Prostate gland (tissue), 2 donors: ENCODE measurements at regions not wholly inside any gene's neighbourhood (a gene's known extent, or its start where the extent isn't known, plus 50 kb on each side); places are given as distances from the start of the nearest gene placed in this dataset.

ENCODE experiments used
- DNase-seq: peaks from one replicate; pipeline ENCODE4 v3.0.0-alpha.2; 2019; ENCODE audit warnings: low spot score
- H3K27ac ChIP-seq, 2 donors: fragments of 200-600 bp; sonication (generic); 2 replicates each; pipeline ENCODE4 v1.5.1; 2017 to 2019
- H3K27me3 ChIP-seq: fragments of 200-600 bp; sonication (generic); replicated peaks from 2 replicates; pipeline ENCODE4 v1.5.1; 2019; ENCODE audit not compliant: insufficient read depth
- H3K36me3 ChIP-seq, 2 donors: fragments of 200-600 bp; sonication (generic); 1 replicate in 1 of 2; 2 replicates in 1 of 2; pipeline versions ENCODE4 v1.5.1 to v1.8.1; 2017 to 2019
- H3K4me1 ChIP-seq: fragments of 200-600 bp; sonication (generic); replicated peaks from 2 replicates; pipeline ENCODE4 v1.5.1; 2019
- H3K4me3 ChIP-seq, 2 donors: fragments of 200-600 bp; sonication (generic); 2 replicates each; pipeline ENCODE4 v1.5.1; 2017 to 2019
- H3K9me3 ChIP-seq: fragments of 200-600 bp; sonication (generic); 2 replicates; pipeline ENCODE4 v1.5.1; 2017
- POLR2A ChIP-seq: fragments of 450-650 bp; IDR thresholded peaks from one replicate; pipeline ENCODE4 v1.6.1; 2016; ENCODE audit warnings: antibody characterized with exemption, mild to moderate bottlenecking
- POLR2AphosphoS5 ChIP-seq: sonication (generic); formaldehyde crosslinking; IDR thresholded peaks from one replicate; pipeline ENCODE4 v1.6.1; 2017; ENCODE audit warnings: antibody characterized with exemption
- WGBS: methylation state at CpG from one replicate; pipeline ENCODE4 v1.1.5; 2018; 5-methylcytosine and 5-hydroxymethylcytosine counted together
- intact Hi-C: fragments of 100-400 bp; cut with DNase I; formaldehyde crosslinking; loops from one replicate; pipeline ENCODE4 v1.14.2; 2022
- TF ChIP-seq, protein P1 (sequence below), 4 experiments: fragments of 200-600 bp in 2 of 4; fragments of 450-650 bp in 2 of 4; sonication (generic) in 2 of 4; IDR thresholded peaks; 1 replicate in 3 of 4; 2 replicates in 1 of 4; pipeline ENCODE4 v1.5.1; 2016 to 2019; ENCODE audit warnings: antibody characterized with exemption in 4 of 4, mild to moderate bottlenecking in 2 of 4, moderate library complexity in 2 of 4

- DNase-seq = no peak
- intact Hi-C loops = loop anchor here (5.0 kb wide), 3 partner anchors 52 to 452 kb away; no protein-coding TSS in a partner anchor
- Histone ChIP-seq H3K9me3 (no peaks in the 10 kb centered on the region), H3K36me3 (no peaks in the 10 kb centered on the region), H3K4me3 (no peak overlapping the region), H3K27me3 (no peaks in the 10 kb centered on the region), H3K4me1 (no peaks in the 10 kb centered on the region), H3K27ac (peak overlapping the region in 1 of 2 donors; percentile 74)
- no peak for TF ChIP-seq POLR2AphosphoS5
- TF ChIP-seq, protein P1, sequence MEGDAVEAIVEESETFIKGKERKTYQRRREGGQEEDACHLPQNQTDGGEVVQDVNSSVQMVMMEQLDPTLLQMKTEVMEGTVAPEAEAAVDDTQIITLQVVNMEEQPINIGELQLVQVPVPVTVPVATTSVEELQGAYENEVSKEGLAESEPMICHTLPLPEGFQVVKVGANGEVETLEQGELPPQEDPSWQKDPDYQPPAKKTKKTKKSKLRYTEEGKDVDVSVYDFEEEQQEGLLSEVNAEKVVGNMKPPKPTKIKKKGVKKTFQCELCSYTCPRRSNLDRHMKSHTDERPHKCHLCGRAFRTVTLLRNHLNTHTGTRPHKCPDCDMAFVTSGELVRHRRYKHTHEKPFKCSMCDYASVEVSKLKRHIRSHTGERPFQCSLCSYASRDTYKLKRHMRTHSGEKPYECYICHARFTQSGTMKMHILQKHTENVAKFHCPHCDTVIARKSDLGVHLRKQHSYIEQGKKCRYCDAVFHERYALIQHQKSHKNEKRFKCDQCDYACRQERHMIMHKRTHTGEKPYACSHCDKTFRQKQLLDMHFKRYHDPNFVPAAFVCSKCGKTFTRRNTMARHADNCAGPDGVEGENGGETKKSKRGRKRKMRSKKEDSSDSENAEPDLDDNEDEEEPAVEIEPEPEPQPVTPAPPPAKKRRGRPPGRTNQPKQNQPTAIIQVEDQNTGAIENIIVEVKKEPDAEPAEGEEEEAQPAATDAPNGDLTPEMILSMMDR (IDR thresholded peaks at IDR 0.05) = no peak
- TF ChIP-seq POLR2A = no peak
- WGBS = 92% methylated on average over 5 of the region's 5 CpGs
Observed at GRCh38 chr1:235049217-235049616, 79.4 kb downstream of the TOMM20 start.

GRCh38 chr1:235047331-235047871 lies 81.2 kb downstream of the TOMM20 start:
- no peak overlapping the region for H3K4me3 ChIP-seq
- no peak for DNase-seq
- 73% methylated on average over 5 of the region's 6 CpGs for WGBS

DNA sequence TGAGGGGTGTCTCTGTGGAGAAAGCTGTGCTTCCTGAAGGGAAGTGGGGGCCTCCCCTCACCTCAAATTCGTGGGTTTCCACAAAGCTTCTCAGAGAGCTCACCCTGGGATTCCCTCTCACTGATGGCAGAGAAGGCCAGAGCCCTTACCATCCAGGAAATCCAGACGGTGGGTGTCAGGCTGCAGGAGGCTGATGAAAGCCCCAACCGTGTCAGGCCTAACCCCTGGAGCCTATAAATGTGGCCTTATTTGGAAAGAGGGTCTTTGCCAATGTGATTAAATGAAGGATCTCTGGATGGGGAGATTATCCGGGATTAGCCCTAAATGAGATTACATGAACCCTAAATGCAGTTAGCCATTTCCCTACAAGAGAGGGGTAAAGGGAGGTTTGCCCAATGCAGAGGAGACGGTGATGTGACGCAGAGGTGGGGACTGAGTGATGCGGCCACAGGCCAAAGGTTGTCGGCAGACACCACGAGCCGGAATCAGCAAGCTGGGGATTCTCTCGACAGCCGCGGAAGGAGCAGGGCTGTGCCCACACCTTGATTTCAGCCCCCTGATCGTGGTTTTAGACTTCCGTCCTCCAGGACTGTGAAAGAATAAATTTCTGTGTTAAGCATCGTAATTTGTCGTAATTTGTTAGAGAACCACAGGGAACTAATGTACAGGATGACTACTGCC lies 82.6 kb downstream of the TOMM20 start:
- TF ChIP-seq POLR2A (no peak), POLR2AphosphoS5 (no peak)
- TF ChIP-seq, protein P1 (IDR thresholded peaks at IDR 0.05) = no peak
- 94% methylated on average over 17 of the region's 17 CpGs for WGBS
- H3K27me3 ChIP-seq = no peaks in the 10 kb centered on the region
- no peaks in the 10 kb centered on the region for H3K4me1 ChIP-seq
- DNase-seq = no peak
- H3K9me3 ChIP-seq = no peaks in the 10 kb centered on the region
- no peaks in the 10 kb centered on the region for H3K36me3 ChIP-seq
- no peak overlapping the region for H3K27ac ChIP-seq
- H3K4me3 ChIP-seq = no peak overlapping the region
- intact Hi-C loops = loop anchor here (5.0 kb wide), 3 partner anchors 49 to 449 kb away; no protein-coding TSS in a partner anchor

More at GRCh38 chr1:235047331-235047871, 81.2 kb downstream of the TOMM20 start:
- no peaks in the 10 kb centered on the region for H3K4me1 ChIP-seq
- H3K36me3 ChIP-seq = no peaks in the 10 kb centered on the region
- TF ChIP-seq, protein P1 (IDR thresholded peaks at IDR 0.05) = no peak
- H3K27me3 ChIP-seq = no peaks in the 10 kb centered on the region
- H3K27ac ChIP-seq = peak overlapping the region; percentile 70 to 74
- intact Hi-C loops = loop anchor here (5.0 kb wide), 3 partner anchors 50 to 450 kb away; no protein-coding TSS in a partner anchor
- H3K9me3 ChIP-seq = no peaks in the 10 kb centered on the region

DNA sequence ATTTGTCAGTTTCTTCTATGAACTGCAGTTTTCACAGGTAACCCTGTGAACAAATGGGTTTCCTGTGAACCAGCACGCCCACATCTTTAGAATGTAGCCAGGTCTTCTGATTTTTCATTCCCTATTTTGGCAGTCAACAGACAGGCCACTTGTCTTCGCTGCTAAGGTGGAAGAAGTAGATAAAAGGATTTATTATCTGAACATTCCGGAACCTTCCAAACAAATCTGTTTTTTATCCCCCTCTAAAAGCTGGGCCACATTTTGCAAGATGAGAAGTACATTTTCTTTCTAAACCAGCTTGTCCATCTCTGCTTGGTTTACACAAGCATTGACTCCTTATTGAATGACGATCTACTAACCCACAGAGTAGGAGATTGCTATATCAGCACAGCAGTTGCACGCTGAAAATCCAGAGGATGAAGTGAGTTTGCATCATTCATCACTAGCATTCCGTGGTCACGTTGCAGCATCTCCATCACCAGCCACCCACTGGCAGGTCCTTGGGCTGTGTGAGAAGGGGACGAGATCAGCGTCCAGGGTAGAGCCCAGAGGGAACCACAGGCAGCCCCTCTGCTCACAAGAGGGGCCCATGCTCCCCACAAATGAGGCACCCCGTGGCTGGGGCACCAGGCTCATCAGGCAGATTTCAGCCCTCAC lies 83.5 kb downstream of the TOMM20 start:
- H3K4me3 ChIP-seq = no peak overlapping the region
- H3K27ac ChIP-seq = no peak overlapping the region
- TF ChIP-seq POLR2AphosphoS5 (no peak), POLR2A (no peak)
- TF ChIP-seq, protein P1 (IDR thresholded peaks at IDR 0.05) = no peak
- 84% methylated on average over 10 of the region's 10 CpGs for WGBS
- no peaks in the 10 kb centered on the region for H3K9me3 ChIP-seq
- DNase-seq = no peak
- H3K4me1 ChIP-seq = no peaks in the 10 kb centered on the region
- intact Hi-C loops = loop anchor here (5.0 kb wide), 3 partner anchors 48 to 448 kb away; no protein-coding TSS in a partner anchor
- H3K36me3 ChIP-seq = no peaks in the 10 kb centered on the region
- H3K27me3 ChIP-seq = no peaks in the 10 kb centered on the region
